ENCODE measurements at regions not wholly inside any gene's neighbourhood (a gene's known extent, or its start where the extent isn't known, plus 50 kb on each side); places are given as distances from the start of the nearest gene placed in this dataset.

DNA sequence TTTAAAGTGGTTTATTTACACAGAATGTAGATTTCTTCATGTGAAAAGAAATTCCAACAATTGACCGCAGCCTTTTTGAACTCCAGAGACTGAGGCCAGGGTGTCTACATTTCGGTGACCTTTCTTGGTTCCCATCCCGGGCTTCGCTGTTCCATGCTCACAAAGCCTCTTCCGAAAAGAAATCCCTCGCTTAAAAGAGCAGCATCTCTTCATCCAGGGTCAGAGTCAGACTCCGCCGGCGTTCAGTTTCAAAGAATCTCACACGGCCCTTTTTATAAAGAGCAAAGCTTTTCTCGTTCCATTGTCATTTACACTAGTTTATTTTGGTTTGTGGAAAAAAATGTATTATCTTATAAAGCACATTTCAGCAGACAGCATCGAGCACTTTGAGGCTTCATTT, 530.6 kb upstream of the B3GAT1 start:
- ATAC-seq: no peak
- TF ChIP-seq CBX3 (IDR thresholded peaks at IDR 0.05; ENCODE audit: low read depth) (no peak), ZNF274 (IDR thresholded peaks at IDR 0.05; ENCODE audit: low read depth, low read length) (no peak), JUND (IDR thresholded peaks at IDR 0.05) (no peak), TCF7L2 (IDR thresholded peaks at IDR 0.05; ENCODE audit: borderline replicate concordance, extremely low read depth, insufficient read depth, insufficient read length) (no peak), SP1 (IDR thresholded peaks at IDR 0.05; ENCODE audit: low read depth) (no peak), FOSL1 (IDR thresholded peaks at IDR 0.05; ENCODE audit: low read depth) (no peak), CEBPB (IDR thresholded peaks at IDR 0.05; ENCODE audit: low read depth) (no peak), SIN3A (IDR thresholded peaks at IDR 0.05; ENCODE audit: low read depth) (no peak)
- TF ChIP-seq, protein P1, sequence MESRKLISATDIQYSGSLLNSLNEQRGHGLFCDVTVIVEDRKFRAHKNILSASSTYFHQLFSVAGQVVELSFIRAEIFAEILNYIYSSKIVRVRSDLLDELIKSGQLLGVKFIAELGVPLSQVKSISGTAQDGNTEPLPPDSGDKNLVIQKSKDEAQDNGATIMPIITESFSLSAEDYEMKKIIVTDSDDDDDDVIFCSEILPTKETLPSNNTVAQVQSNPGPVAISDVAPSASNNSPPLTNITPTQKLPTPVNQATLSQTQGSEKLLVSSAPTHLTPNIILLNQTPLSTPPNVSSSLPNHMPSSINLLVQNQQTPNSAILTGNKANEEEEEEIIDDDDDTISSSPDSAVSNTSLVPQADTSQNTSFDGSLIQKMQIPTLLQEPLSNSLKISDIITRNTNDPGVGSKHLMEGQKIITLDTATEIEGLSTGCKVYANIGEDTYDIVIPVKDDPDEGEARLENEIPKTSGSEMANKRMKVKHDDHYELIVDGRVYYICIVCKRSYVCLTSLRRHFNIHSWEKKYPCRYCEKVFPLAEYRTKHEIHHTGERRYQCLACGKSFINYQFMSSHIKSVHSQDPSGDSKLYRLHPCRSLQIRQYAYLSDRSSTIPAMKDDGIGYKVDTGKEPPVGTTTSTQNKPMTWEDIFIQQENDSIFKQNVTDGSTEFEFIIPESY (IDR thresholded peaks at IDR 0.05; ENCODE audit: extremely low read depth, insufficient replicate concordance, low read length): no peak
- TF ChIP-seq, protein P2, sequence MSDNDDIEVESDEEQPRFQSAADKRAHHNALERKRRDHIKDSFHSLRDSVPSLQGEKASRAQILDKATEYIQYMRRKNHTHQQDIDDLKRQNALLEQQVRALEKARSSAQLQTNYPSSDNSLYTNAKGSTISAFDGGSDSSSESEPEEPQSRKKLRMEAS (IDR thresholded peaks at IDR 0.05): no peak
- Histone ChIP-seq H3K79me2 (ENCODE audit: insufficient read depth, low read length) (no peaks in the 10 kb centered on the region), H4K20me1 (ENCODE audit: insufficient read depth) (no peaks in the 10 kb centered on the region), H3K4me1 (ENCODE audit: control insufficient read depth in 1 of 2, insufficient read depth in 2 of 2, low read length in 2 of 2) (peaks cover 0 to 10% of the 10 kb centered on the region in 2 experiments; a peak in 2 of 4 replicates), H3K27me3 (ENCODE audit: insufficient read depth, low read length) (no peaks in the 10 kb centered on the region), H3K36me3 (ENCODE audit: control insufficient read depth in 1 of 2, insufficient read depth in 2 of 2, low read length in 2 of 2) (no peaks in the 10 kb centered on the region), H3K4me2 (ENCODE audit: low read length) (no peak overlapping the region), H2AFZ (ENCODE audit: low read depth, low read length, poor library complexity, severe bottlenecking) (no peak overlapping the region), H3K27ac (ENCODE audit: low read depth, low read length) (no peak overlapping the region), H3K9me3 (ENCODE audit: control insufficient read depth in 1 of 2, insufficient read depth in 1 of 2, low read depth in 1 of 2, low read length in 2 of 2) (no peaks in the 10 kb centered on the region), H3K4me3 (replicated peaks in 1 of 2; ENCODE audit: low read depth in 1 of 2, low read length in 2 of 2) (no peak overlapping the region), H3K9ac (ENCODE audit: low read length) (no peak overlapping the region), H3K9me2 (ENCODE audit: insufficient read depth) (no peaks in the 10 kb centered on the region)
- no peak for DNase-seq (ENCODE audit: low read depth, low spot score)
- ChIA-PET CTCF (no interaction called here), RAD21 (ENCODE audit: low non-redundant PET in 1 of 2, low total read pairs in 2 of 2, uncharacterized antibody in 2 of 2, unreplicated experiment in 2 of 2) (no interaction called here), POLR2A (no interaction called here)
- no TSS peak for BruUV-seq (replicated peaks)
- intact Hi-C loops (cut with micrococcal nuclease): no loop called here

Measured in HCT116 (cell line).